ENCODE measurements at regions not wholly inside any gene's neighbourhood (a gene's known extent, or its start where the extent isn't known, plus 50 kb on each side); places are given as distances from the start of the nearest gene placed in this dataset.

- H3K9me3 ChIP-seq (replicated peaks; ENCODE audit: control insufficient read depth, insufficient read depth, low read length) = no peaks in the 10 kb centered on the region
- no peak overlapping the region for H2AFZ ChIP-seq (ENCODE audit: low read depth, low read length)
- H3K79me2 ChIP-seq (ENCODE audit: control insufficient read depth, insufficient read depth, low read length) = no peaks in the 10 kb centered on the region
- DNase-seq (ENCODE audit: low read depth, low spot score) (no peak), FAIRE-seq (no peak)
- no peaks in the 10 kb centered on the region for H3K36me3 ChIP-seq (ENCODE audit: control insufficient read depth in 2 of 2, extremely low read depth in 1 of 2, insufficient read depth in 2 of 2, low read length in 2 of 2)
- H3K4me3 ChIP-seq (replicated peaks in 1 of 3; ENCODE audit: insufficient read depth in 1 of 3, low read depth in 1 of 3, low read length in 3 of 3) = no peak overlapping the region
- H3K4me1 ChIP-seq (ENCODE audit: control insufficient read depth, extremely low read depth, insufficient read depth, low read length) = no peaks in the 10 kb centered on the region
- POLR2A ChIA-PET = no interaction called here
- TF ChIP-seq EZH2 (IDR thresholded peaks at IDR 0.05; ENCODE audit: borderline replicate concordance, low read depth, low read length, severe bottlenecking) = no peak
- no peak for TF ChIP-seq GATA2 (IDR thresholded peaks at IDR 0.05; ENCODE audit: insufficient read depth, insufficient read length, low read depth, low read length)
- no peak for TF ChIP-seq MAX (IDR thresholded peaks at IDR 0.05; ENCODE audit: insufficient read depth, insufficient read length)
- TF ChIP-seq POLR2A (IDR thresholded peaks at IDR 0.05; ENCODE audit: low read depth, low read length) = no peak
- no peak for TF ChIP-seq MYC (IDR thresholded peaks at IDR 0.05; ENCODE audit: low read depth, low read length)
- no peak for TF ChIP-seq POLR2AphosphoS5 (IDR thresholded peaks at IDR 0.05; ENCODE audit: insufficient read depth, low read depth, low read length)
- TF ChIP-seq FOS (IDR thresholded peaks at IDR 0.05; ENCODE audit: borderline replicate concordance, insufficient read depth, low read length) = no peak
- TF ChIP-seq JUN (IDR thresholded peaks at IDR 0.05; ENCODE audit: borderline replicate concordance, insufficient read depth, insufficient read length, low read depth) = no peak
- TF ChIP-seq CTCF (IDR thresholded peaks at IDR 0.05; ENCODE audit: extremely low read depth in 1 of 2, insufficient read depth in 1 of 2, low read depth in 1 of 2, low read length in 2 of 2) = no peak
- intact Hi-C loops (cut with micrococcal nuclease) = loop anchor here (5.0 kb wide), 1 partner anchor 733 kb away; no protein-coding TSS in a partner anchor
- H3K9ac ChIP-seq (replicated peaks; ENCODE audit: extremely low read depth, insufficient read depth, low read length) = no peak overlapping the region
- dilution Hi-C loops (cut with MboI; ENCODE audit: extremely low pct_ligation_motif_present, low sequenced_read_pairs) = no loop called here
- BruUV-seq (replicated peaks) = no TSS peak
- no peaks in the 10 kb centered on the region for H3K9me1 ChIP-seq (replicated peaks; ENCODE audit: control insufficient read depth, extremely low read depth, insufficient read depth, low read length)
- H3K27me3 ChIP-seq (ENCODE audit: control insufficient read depth in 2 of 2, insufficient read depth in 2 of 2, low read length in 2 of 2) = no peaks in the 10 kb centered on the region
- no peaks in the 10 kb centered on the region for H4K20me1 ChIP-seq (replicated peaks; ENCODE audit: control insufficient read depth, extremely low read depth, insufficient read depth, low read length)
- H3K27ac ChIP-seq (ENCODE audit: insufficient read depth, low read depth, low read length) = no peak overlapping the region
- CTCF ChIA-PET = no interaction called here
- no peak overlapping the region for H3K4me2 ChIP-seq (ENCODE audit: insufficient read depth, low read length)
Measured at GRCh38 chr2:138094031-138094430, 129.8 kb downstream of the HNMT start.

Data from endothelial cell of umbilical vein (primary cell).